Endothelial cell of umbilical vein (primary cell): ENCODE measurements at regions not wholly inside any gene's neighbourhood (a gene's known extent, or its start where the extent isn't known, plus 50 kb on each side); places are given as distances from the start of the nearest gene placed in this dataset.

ENCODE experiments used
- BruUV-seq: library from RNA; stranded (reverse); fragments of 400-500 nt; replicated peaks from 2 replicates; lab custom pipeline; 2021; lab: Mats Ljungman, UMichigan
- CTCF ChIA-PET: fragments of 300-600, 350-600 bp; sonication (Branson Sonifier 250); formaldehyde crosslinking; loops from one replicate; lab custom pipeline; 2021; ENCODE audit warnings: antibody characterized with exemption, inconsistent platforms; lab: Charles Lee
- POLR2A ChIA-PET: fragments of 300-600, 350-600 bp; sonication (Branson Sonifier 250); formaldehyde crosslinking; loops from one replicate; lab custom pipeline; 2021; ENCODE audit warnings: antibody characterized with exemption, inconsistent platforms; lab: Charles Lee
- DNase-seq: peaks from one replicate; pipeline ENCODE4 v3.0.0-alpha.2; 2011; ENCODE audit warnings: low read depth, low spot score
- FAIRE-seq: peaks from 2 replicates; lab custom pipeline; 2011; peaks lifted over from hg19 to GRCh38; lab: Jason Lieb, UNC
- H2AFZ ChIP-seq: 2 replicates; pipeline ENCODE4 v1.6.0; 2012; ENCODE audit warnings: low read depth, low read length, control low read depth, inconsistent platforms
- H3K27ac ChIP-seq: 2 replicates; pipeline ENCODE4 v1.5.1; 2011; ENCODE audit warnings: low read depth, mild to moderate bottlenecking, control low read depth, low read length, moderate library complexity; ENCODE audit not compliant: insufficient read depth
- H3K27me3 ChIP-seq, 2 experiments: 2 replicates each; pipeline versions ENCODE4 v1.6.0 to v1.6.1; 2011; ENCODE audit warnings: low read length in 2 of 2, mixed read lengths in 1 of 2; ENCODE audit not compliant: control insufficient read depth in 2 of 2, insufficient read depth in 2 of 2
- H3K36me3 ChIP-seq, 2 experiments: 2 replicates in 1 of 2; 3 replicates in 1 of 2; pipeline ENCODE4 v1.5.1; 2011; ENCODE audit warnings: low read length in 2 of 2, mild to moderate bottlenecking in 1 of 2, moderate library complexity in 1 of 2; ENCODE audit not compliant: control insufficient read depth in 2 of 2, insufficient read depth in 2 of 2; ENCODE audit errors: extremely low read depth in 1 of 2
- H3K4me1 ChIP-seq: 3 replicates; pipeline ENCODE4 v1.5.1; 2011; ENCODE audit warnings: mild to moderate bottlenecking, low read length; ENCODE audit not compliant: control insufficient read depth, insufficient read depth; ENCODE audit errors: extremely low read depth
- H3K4me2 ChIP-seq: 2 replicates; pipeline ENCODE4 v1.6.1; 2011; ENCODE audit warnings: low read length, control low read depth, mixed read lengths; ENCODE audit not compliant: insufficient read depth
- H3K4me3 ChIP-seq, 3 experiments: fragments of 200-600 bp in 1 of 3; sonication (generic), shearing (Covaris generic) in 1 of 3; replicated peaks in 1 of 3; 2 replicates each; pipeline ENCODE4 v1.5.1; 2011 to 2016; ENCODE audit warnings: control low read depth in 3 of 3, low read length in 3 of 3, mild to moderate bottlenecking in 2 of 3, inconsistent platforms in 1 of 3, low read depth in 1 of 3, moderate library complexity in 1 of 3; ENCODE audit not compliant: insufficient read depth in 1 of 3
- H3K79me2 ChIP-seq: 2 replicates; pipeline ENCODE4 v1.6.0; 2012; ENCODE audit warnings: low read length, inconsistent platforms; ENCODE audit not compliant: control insufficient read depth, insufficient read depth
- H3K9ac ChIP-seq: replicated peaks from 2 replicates; pipeline ENCODE3; 2011; ENCODE audit warnings: low read length, control low read depth; ENCODE audit not compliant: insufficient read depth; ENCODE audit errors: extremely low read depth
- H3K9me1 ChIP-seq: replicated peaks from 3 replicates; pipeline ENCODE4 v1.6.0; 2011; ENCODE audit warnings: mild to moderate bottlenecking, low read length; ENCODE audit not compliant: control insufficient read depth, insufficient read depth; ENCODE audit errors: extremely low read depth
- H3K9me3 ChIP-seq: replicated peaks from 2 replicates; pipeline ENCODE4 v1.5.1; 2012; ENCODE audit warnings: low read length, inconsistent platforms; ENCODE audit not compliant: control insufficient read depth, insufficient read depth
- H4K20me1 ChIP-seq: replicated peaks from 2 replicates; pipeline ENCODE3; 2011; ENCODE audit warnings: mild to moderate bottlenecking, low read length; ENCODE audit not compliant: control insufficient read depth, insufficient read depth; ENCODE audit errors: extremely low read depth
- EZH2 ChIP-seq: IDR thresholded peaks from 2 replicates; pipeline ENCODE4 v1.6.1; 2012; ENCODE audit warnings: borderline replicate concordance, low read depth, mild to moderate bottlenecking, moderate library complexity, low read length, inconsistent platforms; ENCODE audit not compliant: severe bottlenecking
- FOS ChIP-seq: IDR thresholded peaks from 2 replicates; pipeline ENCODE4 v1.6.1; 2011; ENCODE audit warnings: mild to moderate bottlenecking, low read length, moderate library complexity, borderline replicate concordance; ENCODE audit not compliant: insufficient read depth
- GATA2 ChIP-seq: IDR thresholded peaks from 2 replicates; pipeline ENCODE4 v1.7.0; 2011; ENCODE audit warnings: low read depth, mild to moderate bottlenecking, moderate library complexity, mixed read lengths, low read length; ENCODE audit not compliant: insufficient read length, insufficient read depth
- JUN ChIP-seq: IDR thresholded peaks from 2 replicates; pipeline ENCODE4 v1.6.1; 2011; ENCODE audit warnings: borderline replicate concordance, low read depth; ENCODE audit not compliant: insufficient read length, insufficient read depth
- MYC ChIP-seq: IDR thresholded peaks from one replicate; pipeline ENCODE4 v1.6.1; 2011; ENCODE audit warnings: mild to moderate bottlenecking, low read depth, low read length
- POLR2A ChIP-seq: IDR thresholded peaks from 2 replicates; pipeline ENCODE4 v1.6.1; 2012; ENCODE audit warnings: low read depth, mild to moderate bottlenecking, control low read depth, low read length
- POLR2AphosphoS5 ChIP-seq: IDR thresholded peaks from 2 replicates; pipeline ENCODE4 v1.6.1; 2012; ENCODE audit warnings: low read depth, mild to moderate bottlenecking, control low read depth, low read length, moderate library complexity; ENCODE audit not compliant: insufficient read depth
- dilution Hi-C: fragments of 300-500 bp; cut with MboI; formaldehyde crosslinking; loops from one replicate; pipeline ENCODE4 v1.15.0; 2019; ENCODE audit warnings: low sequenced_read_pairs; ENCODE audit not compliant: extremely low pct_ligation_motif_present
- intact Hi-C: fragments of 100-400 bp; cut with micrococcal nuclease; formaldehyde crosslinking; loops from one replicate; pipeline ENCODE4 v1.10.0; 2022
- TF ChIP-seq, protein P1 (sequence below), 2 donors: IDR thresholded peaks; 1 replicate in 1 of 2; 2 replicates in 1 of 2; pipeline ENCODE4 v1.5.1; 2011; ENCODE audit warnings: low read length in 2 of 2, mild to moderate bottlenecking in 2 of 2, moderate library complexity in 2 of 2, control low read depth in 1 of 2, inconsistent platforms in 1 of 2, low read depth in 1 of 2; ENCODE audit not compliant: insufficient read depth in 1 of 2; ENCODE audit errors: extremely low read depth in 1 of 2
- TF ChIP-seq, protein P2 (sequence below): IDR thresholded peaks from 2 replicates; pipeline ENCODE4 v1.6.1; 2011; ENCODE audit not compliant: insufficient read depth, insufficient read length

DNA sequence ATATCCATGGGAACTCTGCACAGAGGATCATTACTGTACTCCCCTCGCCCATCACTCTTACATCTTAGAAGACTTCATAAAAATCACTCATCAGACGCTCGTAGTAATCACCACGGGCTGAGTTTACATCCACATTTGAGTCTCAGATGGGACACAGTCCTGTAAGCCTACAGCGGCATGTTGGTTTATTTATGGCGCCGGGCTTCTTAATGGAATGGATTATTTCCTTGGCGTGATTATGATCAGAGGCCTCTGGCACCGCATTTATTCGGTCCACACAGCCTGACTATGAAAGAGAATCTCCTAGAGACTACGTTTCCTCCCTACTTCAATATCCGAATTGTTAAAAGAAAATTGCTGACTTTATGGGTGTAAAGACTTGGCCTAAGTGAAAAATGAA lies 123.5 kb upstream of the FRMD4A start:
- BruUV-seq = no TSS peak

DNA sequence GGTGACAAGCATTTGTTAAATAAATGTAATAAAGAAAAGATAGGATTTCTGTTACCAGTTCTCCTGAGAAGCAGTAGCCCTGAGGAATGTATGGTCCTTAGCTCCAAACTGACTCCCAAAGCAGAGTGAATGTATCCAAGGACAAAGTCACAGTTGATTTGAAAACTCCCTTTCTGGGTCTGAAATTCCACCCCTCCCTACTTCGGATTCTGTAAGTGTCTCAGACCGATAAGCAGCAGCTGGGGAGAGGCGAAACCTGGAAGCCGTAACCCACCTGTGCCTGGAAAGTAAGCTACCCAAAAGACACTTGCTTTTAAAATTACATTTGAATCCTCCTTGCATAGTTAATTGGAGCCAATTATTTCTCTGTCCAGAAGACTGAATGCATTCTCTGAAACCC lies 122.9 kb upstream of the FRMD4A start:
- BruUV-seq = no TSS peak
- no peak for FAIRE-seq
- H3K36me3 ChIP-seq = no peaks in the 10 kb centered on the region
- intact Hi-C loops = no loop called here
- no peaks in the 10 kb centered on the region for H3K79me2 ChIP-seq
- no peak for TF ChIP-seq POLR2A
- no peak for TF ChIP-seq FOS
- no peak for TF ChIP-seq MYC
- no peak for TF ChIP-seq POLR2AphosphoS5
- TF ChIP-seq, protein P1, sequence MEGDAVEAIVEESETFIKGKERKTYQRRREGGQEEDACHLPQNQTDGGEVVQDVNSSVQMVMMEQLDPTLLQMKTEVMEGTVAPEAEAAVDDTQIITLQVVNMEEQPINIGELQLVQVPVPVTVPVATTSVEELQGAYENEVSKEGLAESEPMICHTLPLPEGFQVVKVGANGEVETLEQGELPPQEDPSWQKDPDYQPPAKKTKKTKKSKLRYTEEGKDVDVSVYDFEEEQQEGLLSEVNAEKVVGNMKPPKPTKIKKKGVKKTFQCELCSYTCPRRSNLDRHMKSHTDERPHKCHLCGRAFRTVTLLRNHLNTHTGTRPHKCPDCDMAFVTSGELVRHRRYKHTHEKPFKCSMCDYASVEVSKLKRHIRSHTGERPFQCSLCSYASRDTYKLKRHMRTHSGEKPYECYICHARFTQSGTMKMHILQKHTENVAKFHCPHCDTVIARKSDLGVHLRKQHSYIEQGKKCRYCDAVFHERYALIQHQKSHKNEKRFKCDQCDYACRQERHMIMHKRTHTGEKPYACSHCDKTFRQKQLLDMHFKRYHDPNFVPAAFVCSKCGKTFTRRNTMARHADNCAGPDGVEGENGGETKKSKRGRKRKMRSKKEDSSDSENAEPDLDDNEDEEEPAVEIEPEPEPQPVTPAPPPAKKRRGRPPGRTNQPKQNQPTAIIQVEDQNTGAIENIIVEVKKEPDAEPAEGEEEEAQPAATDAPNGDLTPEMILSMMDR (IDR thresholded peaks at IDR 0.05; ENCODE audit: extremely low read depth in 1 of 2, insufficient read depth in 1 of 2, low read depth in 1 of 2, low read length in 2 of 2) = no peak
- TF ChIP-seq JUN = no peak
- no peak for TF ChIP-seq EZH2
- TF ChIP-seq, protein P2, sequence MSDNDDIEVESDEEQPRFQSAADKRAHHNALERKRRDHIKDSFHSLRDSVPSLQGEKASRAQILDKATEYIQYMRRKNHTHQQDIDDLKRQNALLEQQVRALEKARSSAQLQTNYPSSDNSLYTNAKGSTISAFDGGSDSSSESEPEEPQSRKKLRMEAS = no peak
- no peak for TF ChIP-seq GATA2
- ChIA-PET POLR2A (interaction anchor here (0.7 kb wide), 1 partner anchor 136 kb away, joined by 3 read pairs; no protein-coding TSS in a partner anchor), CTCF (interaction anchor here (0.8 to 1.2 kb wide), 2 partner anchors 197 to 257 kb away, joined by 3 read pairs; no protein-coding TSS in a partner anchor)
- H3K9ac ChIP-seq = no peak overlapping the region
- no peak overlapping the region for H3K4me3 ChIP-seq
- no peaks in the 10 kb centered on the region for H3K9me1 ChIP-seq
- dilution Hi-C loops = no loop called here
- H4K20me1 ChIP-seq = no peaks in the 10 kb centered on the region
- peaks cover 3% of the 10 kb centered on the region in 2 experiments for H3K27me3 ChIP-seq
- H3K4me2 ChIP-seq = no peak overlapping the region
- H3K27ac ChIP-seq = no peak overlapping the region
- no peak for DNase-seq
- no peaks in the 10 kb centered on the region for H3K9me3 ChIP-seq
- H3K4me1 ChIP-seq = no peaks in the 10 kb centered on the region
- no peak overlapping the region for H2AFZ ChIP-seq

More for the DNA sequence above, 123.5 kb upstream of the FRMD4A start:
- dilution Hi-C loops (no loop called here), intact Hi-C loops (no loop called here)
- Histone ChIP-seq H3K9me3 (no peaks in the 10 kb centered on the region), H4K20me1 (no peaks in the 10 kb centered on the region), H3K9me1 (no peaks in the 10 kb centered on the region), H3K36me3 (no peaks in the 10 kb centered on the region), H3K79me2 (no peaks in the 10 kb centered on the region), H3K4me2 (no peak overlapping the region), H2AFZ (no peak overlapping the region), H3K9ac (no peak overlapping the region), H3K27ac (no peak overlapping the region), H3K4me1 (no peaks in the 10 kb centered on the region), H3K4me3 (no peak overlapping the region), H3K27me3 (peaks cover 3% of the 10 kb centered on the region in 2 experiments)
- POLR2A ChIA-PET = no interaction called here
- TF ChIP-seq, protein P2 = no peak
- TF ChIP-seq, protein P1 (IDR thresholded peaks at IDR 0.05; ENCODE audit: extremely low read depth in 1 of 2, insufficient read depth in 1 of 2, low read depth in 1 of 2, low read length in 2 of 2) = no peak
- TF ChIP-seq FOS = no peak
- no peak for TF ChIP-seq JUN
- CTCF ChIA-PET = interaction anchor here (1.2 kb wide), 1 partner anchor 257 kb away, joined by 3 read pairs; no protein-coding TSS in a partner anchor
- DNase-seq (no peak), FAIRE-seq (no peak)
